A172 (cell line): ENCODE measurements at regions not wholly inside any gene's neighbourhood (a gene's known extent, or its start where the extent isn't known, plus 50 kb on each side); places are given as distances from the start of the nearest gene placed in this dataset.

ENCODE experiments used
- DNase-seq: peaks from one replicate; pipeline ENCODE4 v3.0.0-alpha.2; 2015; ENCODE audit warnings: low spot score

GRCh38 chr2:100192825-100193224 is 50.4 kb upstream of the AFF3 start:
- DNase-seq: no peak

DNA sequence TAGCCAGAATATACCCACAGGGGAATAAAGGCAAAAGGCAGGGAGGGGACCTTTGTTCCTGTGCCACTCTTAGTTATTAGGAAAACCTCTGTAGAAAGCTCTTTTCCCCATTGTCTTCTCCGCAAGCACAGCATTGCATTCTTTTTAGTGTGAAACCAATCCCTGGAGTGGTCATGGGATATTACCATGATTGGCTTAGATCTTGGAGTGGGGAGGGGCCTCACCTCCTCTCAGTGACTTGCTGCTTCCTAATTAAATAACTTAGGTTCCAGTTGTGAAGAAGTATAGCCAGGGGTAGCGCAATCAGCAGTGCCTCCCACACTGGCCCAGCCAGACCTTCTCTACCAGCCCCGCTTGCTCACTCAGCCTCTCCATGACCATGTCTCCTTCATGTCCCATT is 49.9 kb upstream of the AFF3 start:
- no peak for DNase-seq
